GM11168 (cell line): ENCODE measurements at regions not wholly inside any gene's neighbourhood (a gene's known extent, or its start where the extent isn't known, plus 50 kb on each side); places are given as distances from the start of the nearest gene placed in this dataset.
"Not testable (repeated sequence)": the region's sequence is repeated elsewhere in the genome, so short reads cannot be mapped to it uniquely, and the experiment has no call there.

Experiments used
- in situ Hi-C: fragments of 300-500 bp; cut with MboI; formaldehyde crosslinking; loops from one replicate; pipeline ENCODE4 v1.12.0; 2022; ENCODE audit warnings: low sequenced_read_pairs; ENCODE audit not compliant: unreplicated experiment

- in situ Hi-C loops, result no loop called here
Measured at GRCh38 chr6:139474145-139475108, 100.0 kb upstream of the CITED2 start.

DNA sequence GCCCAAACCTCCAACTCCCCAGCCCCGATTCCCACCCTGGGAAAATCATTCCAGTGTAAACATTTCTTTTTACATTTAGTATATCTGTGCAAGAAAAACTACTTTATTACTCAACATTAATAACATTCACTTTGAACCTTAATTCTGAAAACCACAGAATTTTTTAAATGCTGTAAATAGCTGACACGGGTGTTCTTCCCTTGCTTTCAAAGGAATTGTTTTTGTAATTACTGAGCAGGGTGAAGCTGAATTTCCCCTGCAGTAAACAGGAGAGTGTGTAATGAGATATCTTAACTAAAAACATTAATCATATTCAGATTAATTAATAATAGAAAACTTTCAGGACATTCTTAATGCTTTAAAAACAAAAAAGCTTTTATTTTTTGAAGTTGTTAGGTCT is 99.3 kb upstream of the CITED2 start:
- in situ Hi-C loops, result no loop called here

GRCh38 chr6:139473231-139473701 is 98.8 kb upstream of the CITED2 start:
- in situ Hi-C loops, result no loop called here

DNA sequence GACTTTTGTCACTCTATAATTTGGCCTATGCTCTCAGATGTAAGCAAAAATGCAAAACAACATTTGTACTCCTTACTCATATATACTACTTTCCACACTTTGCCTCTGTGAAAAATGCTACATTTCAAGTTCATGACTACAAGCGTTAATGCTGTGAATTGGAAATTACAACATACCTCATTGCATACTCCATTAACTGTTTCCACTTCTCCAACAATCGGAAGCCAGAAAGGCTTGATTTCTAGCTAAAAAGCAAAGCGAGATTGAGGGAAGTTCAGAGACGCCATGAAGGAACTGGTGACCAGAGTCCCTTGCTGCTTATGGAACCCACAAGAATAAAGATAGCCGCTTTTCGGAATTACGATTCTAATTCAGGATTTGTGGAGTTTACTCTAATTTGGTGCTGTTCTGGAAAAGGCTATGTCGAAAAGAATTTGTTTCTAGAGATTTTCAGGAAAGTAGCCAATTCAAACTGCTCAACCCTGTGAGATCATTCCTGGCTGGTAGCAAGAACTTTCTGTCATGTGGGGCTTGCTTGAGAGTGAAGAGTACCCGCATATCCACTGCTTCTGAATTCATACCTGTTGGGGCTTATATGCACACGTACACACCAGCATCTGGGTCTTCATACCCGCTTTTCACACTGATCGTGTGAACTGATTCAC is 98.0 kb upstream of the CITED2 start:
- in situ Hi-C loops, result no loop called here

GRCh38 chr6:139470997-139471396 is 96.5 kb upstream of the CITED2 start:
- in situ Hi-C loops, result no loop called here

- in situ Hi-C loops, result no loop called here
Measured at GRCh38 chr6:139468178-139468819, 93.9 kb upstream of the CITED2 start.

DNA sequence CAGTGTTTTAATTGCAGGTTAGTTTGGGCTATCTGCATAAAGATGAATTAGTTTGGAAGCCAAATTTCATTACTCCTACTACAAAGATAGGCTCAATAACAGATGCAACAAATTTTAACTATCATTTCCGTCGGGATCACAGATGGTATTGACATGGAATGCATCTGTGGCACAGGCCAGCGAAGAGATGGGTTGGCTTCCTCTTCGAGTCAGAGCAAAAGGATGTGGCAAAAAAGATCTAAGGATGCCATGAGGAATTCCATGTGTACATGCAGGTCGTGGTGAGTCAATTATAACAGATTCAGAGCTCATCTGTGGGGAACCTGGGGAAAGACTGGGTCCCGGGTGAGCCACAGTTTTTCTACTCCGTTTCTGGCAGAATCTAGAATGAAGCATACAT is 83.0 kb upstream of the CITED2 start:
- in situ Hi-C loops, result no loop called here

- in situ Hi-C loops, result no loop called here
Measured at GRCh38 chr6:139452148-139452876, 77.9 kb upstream of the CITED2 start.

DNA sequence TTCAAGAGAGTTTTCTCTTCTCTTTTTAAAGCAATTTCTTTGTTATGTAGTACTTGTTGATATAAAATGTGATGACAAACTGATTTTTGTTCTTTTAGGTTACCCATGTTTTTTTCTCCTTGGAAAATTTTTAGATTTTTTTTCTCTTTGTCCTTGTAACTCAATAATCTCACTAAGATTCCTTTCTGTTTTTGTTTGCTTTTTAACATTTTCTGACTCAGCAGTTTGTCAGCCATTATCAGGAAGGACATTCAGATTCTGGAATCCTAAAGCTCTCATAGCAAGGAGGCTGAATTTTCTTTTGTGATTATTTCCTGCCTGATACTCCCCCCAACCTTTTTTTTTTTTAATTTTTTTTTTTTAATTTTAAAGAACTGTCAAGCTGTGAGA is 75.2 kb upstream of the CITED2 start:
- in situ Hi-C loops, result no loop called here

GRCh38 chr6:139448998-139449610 is 74.7 kb upstream of the CITED2 start:
- in situ Hi-C loops, result no loop called here

GRCh38 chr6:139448051-139448649 is 73.7 kb upstream of the CITED2 start:
- in situ Hi-C loops, result no loop called here

DNA sequence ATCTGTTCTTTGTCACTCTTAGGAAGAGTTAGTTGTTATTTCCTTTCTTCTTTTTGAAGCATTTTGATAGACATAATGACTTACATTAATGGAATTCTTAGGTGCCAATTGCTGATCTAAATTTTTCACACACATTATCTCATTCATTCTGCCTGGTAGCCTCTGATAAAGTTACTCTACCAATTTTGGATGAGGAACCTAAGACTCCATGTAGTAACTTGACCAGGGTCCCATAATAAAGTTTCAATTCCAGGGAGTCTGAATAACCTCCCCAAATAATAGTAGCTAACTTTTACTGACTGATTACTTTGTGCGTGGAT is 73.2 kb upstream of the CITED2 start:
- in situ Hi-C loops, result no loop called here

DNA sequence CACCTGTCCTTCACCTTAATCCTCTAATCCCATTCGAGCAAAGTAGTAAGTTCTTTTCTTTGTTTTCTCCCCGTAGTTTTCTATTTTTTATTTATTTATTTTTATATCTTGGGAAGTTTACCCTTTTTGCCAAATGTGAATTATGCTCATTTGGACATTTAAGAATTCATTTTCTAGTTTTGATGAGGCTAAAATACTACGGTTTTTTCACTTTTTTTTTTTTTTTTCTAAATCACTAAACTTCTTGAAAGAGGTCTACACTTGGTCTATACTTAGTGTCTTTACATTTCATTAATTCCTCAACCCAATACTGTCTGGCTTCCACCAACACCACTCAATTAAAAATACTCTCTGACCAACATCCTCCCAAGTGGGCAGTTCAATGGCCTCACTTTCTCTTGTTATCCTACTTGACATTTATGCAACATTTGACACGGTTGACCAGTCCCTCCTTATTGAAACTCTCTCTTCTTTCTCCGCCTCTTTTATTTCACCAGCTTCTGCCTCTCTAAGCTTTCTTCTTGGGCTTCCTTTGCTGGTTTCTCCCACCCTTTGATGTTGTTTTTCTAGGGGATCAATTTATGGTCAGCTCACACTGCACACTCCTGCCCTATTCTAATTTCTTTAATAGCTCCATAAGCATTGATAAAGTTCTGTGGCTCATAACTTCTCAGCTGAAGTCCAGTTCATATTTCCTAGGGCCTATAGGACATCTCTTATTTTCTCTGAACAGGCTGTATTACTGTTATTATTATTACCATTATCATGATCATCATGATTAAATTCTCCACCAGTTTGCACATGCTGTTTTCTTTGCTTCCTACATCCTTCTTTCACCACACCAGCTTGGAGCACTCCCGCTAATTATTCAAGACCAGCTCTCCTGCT is 72.6 kb upstream of the CITED2 start:
- in situ Hi-C loops, result no loop called here

DNA sequence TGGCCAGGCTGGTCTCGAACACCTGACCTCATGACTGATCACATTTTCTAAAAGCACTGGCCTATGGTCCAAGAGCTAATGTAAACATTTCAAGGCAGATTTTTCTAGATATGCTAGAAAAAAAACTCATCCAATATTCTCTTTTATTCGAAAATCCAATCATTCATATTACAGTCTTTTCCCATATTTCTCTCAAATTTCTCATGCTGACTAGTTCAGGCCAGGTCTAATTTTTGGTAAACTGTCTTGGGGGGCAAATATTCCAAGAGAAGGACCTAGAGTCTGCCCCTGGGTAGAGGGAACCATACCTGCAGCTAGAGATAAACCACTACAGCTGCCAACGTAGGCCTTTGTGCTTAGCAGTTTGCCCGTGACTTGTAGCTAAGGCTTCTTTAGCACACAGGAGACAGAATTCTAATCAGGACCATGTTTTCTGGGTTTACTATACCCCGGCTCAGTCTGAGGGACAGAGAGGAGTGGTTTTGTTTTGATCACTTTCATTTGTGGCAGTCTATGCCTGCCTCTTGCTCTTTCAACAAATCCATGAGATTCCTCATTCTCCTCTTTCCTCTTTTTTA is 71.8 kb upstream of the CITED2 start:
- in situ Hi-C loops, result no loop called here

DNA sequence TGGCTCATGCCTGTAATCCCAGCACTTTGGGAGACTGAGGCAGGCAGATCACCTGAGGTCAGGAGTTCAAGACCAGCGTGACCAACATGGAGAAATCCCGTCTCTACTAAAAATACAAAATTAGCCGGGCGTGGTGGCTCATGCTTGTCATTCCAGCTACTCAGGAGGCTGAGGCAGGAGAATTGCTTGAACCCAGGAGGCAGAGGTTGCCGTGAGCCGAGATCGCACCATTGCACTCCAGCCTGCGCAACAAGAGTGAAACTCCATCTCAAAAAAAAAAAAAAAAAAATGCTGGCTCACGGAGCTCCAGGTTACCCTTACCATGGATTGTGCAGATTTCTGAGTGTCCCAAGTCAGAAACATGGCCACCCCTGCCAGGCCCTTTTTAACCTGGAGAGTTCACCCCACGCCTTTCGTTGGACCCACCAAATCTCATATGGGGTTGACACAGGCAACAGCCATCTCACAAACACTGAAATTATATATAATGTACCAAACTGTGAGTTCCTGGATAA is 69.9 kb upstream of the CITED2 start:
- in situ Hi-C loops, result not testable (repeated sequence)

DNA sequence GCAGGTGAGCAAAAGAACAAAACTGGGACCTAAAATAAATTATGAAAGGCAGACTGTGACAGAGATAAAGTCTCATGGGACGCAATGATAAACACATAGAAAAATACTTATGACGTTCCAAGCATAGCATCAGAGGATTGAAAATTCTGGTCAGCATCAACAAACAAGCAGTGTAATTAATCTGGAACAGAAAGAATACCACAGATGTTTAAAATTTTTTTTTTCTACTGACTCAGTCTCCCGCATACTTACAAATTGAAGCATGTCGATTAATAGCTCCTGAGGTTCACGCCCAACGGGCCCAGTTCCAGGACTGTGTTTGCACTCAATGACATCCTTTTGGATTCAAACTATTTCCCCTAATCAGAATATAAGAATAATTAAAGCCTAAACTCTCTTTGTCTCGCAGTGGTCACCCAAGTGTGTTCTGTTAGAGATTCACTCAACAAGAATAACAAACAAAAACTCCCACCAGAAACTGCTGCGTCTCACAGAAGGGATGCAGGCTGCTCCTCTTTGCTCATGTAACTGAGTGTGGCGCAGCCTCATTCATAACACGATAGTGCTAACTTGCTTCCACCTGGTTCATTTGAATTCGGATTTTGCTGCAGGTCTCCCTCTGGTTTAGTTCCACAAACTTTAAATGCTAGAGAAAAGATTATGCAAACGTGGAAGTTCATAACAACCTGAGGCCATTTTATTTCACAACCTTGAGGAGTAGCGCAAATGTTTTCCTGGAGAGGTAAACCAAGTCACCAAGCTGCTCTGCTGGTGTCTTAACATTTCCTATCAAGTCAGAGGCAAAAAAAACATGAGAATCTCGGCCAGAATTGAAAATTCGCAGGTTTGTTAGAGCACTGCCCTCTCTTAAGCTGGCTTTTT is 69.0 kb upstream of the CITED2 start:
- in situ Hi-C loops, result no loop called here

DNA sequence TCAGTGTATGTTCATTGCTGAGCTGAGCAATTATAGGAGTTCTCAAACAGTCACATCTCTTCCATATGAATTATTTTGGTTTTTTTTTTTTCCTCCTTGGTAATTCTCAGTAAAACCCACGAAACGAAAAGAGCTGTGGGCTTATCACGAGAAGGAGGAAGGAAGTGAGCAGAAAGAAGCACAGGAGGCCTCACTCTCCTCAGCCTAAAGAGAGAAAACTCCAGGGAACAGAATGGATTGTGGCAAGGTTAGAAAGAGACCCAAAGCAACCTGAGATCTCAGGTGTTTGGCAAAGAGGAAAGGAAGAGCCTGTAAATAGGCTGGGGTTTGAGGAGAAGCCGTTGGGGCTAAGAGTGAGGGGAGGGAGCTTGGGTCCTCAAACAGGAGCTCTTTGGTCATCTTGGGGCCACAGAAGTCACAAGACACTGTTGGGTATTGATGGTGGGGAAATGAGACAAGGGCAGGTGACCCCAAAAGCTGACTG is 67.8 kb upstream of the CITED2 start:
- in situ Hi-C loops, result no loop called here
